Osteocyte (in vitro differentiated cells): ENCODE measurements at regions not wholly inside any gene's neighbourhood (a gene's known extent, or its start where the extent isn't known, plus 50 kb on each side); places are given as distances from the start of the nearest gene placed in this dataset.

ENCODE experiments used
- DNase-seq: peaks from one replicate; pipeline ENCODE4 v3.0.0; 2021; ENCODE audit warnings: mixed read lengths; ENCODE audit not compliant: unreplicated experiment; ENCODE audit errors: extremely low spot score
- H3K27ac Mint-ChIP-seq: one replicate; pipeline ENCODE4 v1.8.0; 2021; ENCODE audit warnings: mild to moderate bottlenecking, mixed read lengths; ENCODE audit not compliant: unreplicated experiment
- H3K27me3 Mint-ChIP-seq: one replicate; pipeline ENCODE4 v1.8.0; 2021; ENCODE audit warnings: mixed read lengths; ENCODE audit not compliant: unreplicated experiment
- H3K36me3 Mint-ChIP-seq: one replicate; pipeline ENCODE4 v1.8.0; 2021; ENCODE audit warnings: mixed read lengths; ENCODE audit not compliant: unreplicated experiment
- H3K4me1 Mint-ChIP-seq: one replicate; pipeline ENCODE4 v1.8.0; 2021; ENCODE audit warnings: mixed read lengths; ENCODE audit not compliant: unreplicated experiment
- H3K4me3 Mint-ChIP-seq: one replicate; pipeline ENCODE4 v1.8.0; 2021; ENCODE audit warnings: mild to moderate bottlenecking, moderate library complexity, mixed read lengths; ENCODE audit not compliant: unreplicated experiment
- H3K9me3 Mint-ChIP-seq: one replicate; pipeline ENCODE4 v1.8.0; 2021; ENCODE audit warnings: mixed read lengths; ENCODE audit not compliant: unreplicated experiment
- CTCF ChIP-seq: fragments of 200-600 bp; sonication (generic); IDR thresholded peaks from 2 replicates; pipeline ENCODE4 v1.5.0; 2021; ENCODE audit warnings: antibody characterized with exemption, mild to moderate bottlenecking, moderate library complexity

- Mint-ChIP-seq H3K36me3 (no peaks in the 10 kb centered on the region), H3K27me3 (no peaks in the 10 kb centered on the region), H3K4me3 (no peak overlapping the region), H3K27ac (no peak overlapping the region), H3K4me1 (no peaks in the 10 kb centered on the region), H3K9me3 (peaks cover 53% of the 10 kb centered on the region)
- no peak for TF ChIP-seq CTCF
- DNase-seq = no peak
Measured at GRCh38 chr1:14156543-14156942, 441.9 kb upstream of the KAZN start.

GRCh38 chr1:14160781-14161180 is 437.7 kb upstream of the KAZN start:
- Mint-ChIP-seq H3K36me3 (no peaks in the 10 kb centered on the region), H3K27ac (no peak overlapping the region), H3K4me1 (no peaks in the 10 kb centered on the region), H3K27me3 (no peaks in the 10 kb centered on the region), H3K9me3 (peaks cover 44% of the 10 kb centered on the region), H3K4me3 (no peak overlapping the region)
- TF ChIP-seq CTCF = no peak
- DNase-seq = no peak

GRCh38 chr1:14163246-14163645 is 435.2 kb upstream of the KAZN start:
- Mint-ChIP-seq H3K9me3 (peaks cover 32% of the 10 kb centered on the region), H3K27ac (no peak overlapping the region), H3K36me3 (no peaks in the 10 kb centered on the region), H3K4me1 (no peaks in the 10 kb centered on the region), H3K27me3 (no peaks in the 10 kb centered on the region), H3K4me3 (no peak overlapping the region)
- DNase-seq = no peak
- TF ChIP-seq CTCF = no peak

GRCh38 chr1:14165371-14165801 is 433.1 kb upstream of the KAZN start:
- Mint-ChIP-seq H3K36me3 (no peaks in the 10 kb centered on the region), H3K27ac (no peak overlapping the region), H3K9me3 (peaks cover 39% of the 10 kb centered on the region), H3K27me3 (no peaks in the 10 kb centered on the region), H3K4me3 (no peak overlapping the region), H3K4me1 (no peaks in the 10 kb centered on the region)
- DNase-seq = no peak
- TF ChIP-seq CTCF = no peak

- no peak for DNase-seq
Measured at GRCh38 chr1:14167884-14168283, 430.6 kb upstream of the KAZN start.

More at GRCh38 chr1:14167884-14168283, 430.6 kb upstream of the KAZN start:
- H3K27me3 Mint-ChIP-seq = no peaks in the 10 kb centered on the region
- H3K9me3 Mint-ChIP-seq = peaks cover 41% of the 10 kb centered on the region
- no peak overlapping the region for H3K27ac Mint-ChIP-seq
- H3K4me1 Mint-ChIP-seq = no peaks in the 10 kb centered on the region
- H3K4me3 Mint-ChIP-seq = no peak overlapping the region
- H3K36me3 Mint-ChIP-seq = no peaks in the 10 kb centered on the region
- TF ChIP-seq CTCF = no peak
